GM12864 (cell line): ENCODE measurements at regions not wholly inside any gene's neighbourhood (a gene's known extent, or its start where the extent isn't known, plus 50 kb on each side); places are given as distances from the start of the nearest gene placed in this dataset.

ENCODE experiments used
- DNase-seq: peaks from one replicate; pipeline ENCODE4 v3.0.0-alpha.2; 2011; ENCODE audit warnings: low read depth
- H3K4me3 ChIP-seq: 2 replicates; pipeline ENCODE4 v1.5.1; 2011; ENCODE audit warnings: mild to moderate bottlenecking, low read depth, low read length, control low read depth
- CTCF ChIP-seq: IDR thresholded peaks from 2 replicates; pipeline ENCODE4 v1.5.1; 2011; ENCODE audit warnings: low read depth, mild to moderate bottlenecking, moderate library complexity, low read length, control low read depth, inconsistent platforms; ENCODE audit errors: missing control alignments

GRCh38 chr2:11932962-11933361, 186.5 kb downstream of the LPIN1 start:
- no peak for TF ChIP-seq CTCF
- H3K4me3 ChIP-seq, result no peak overlapping the region
- DNase-seq, result no peak

- peak; percentile 54 for DNase-seq
- no peak overlapping the region for H3K4me3 ChIP-seq
- TF ChIP-seq CTCF, result no peak
Observed at GRCh38 chr2:11933854-11934253, 187.4 kb downstream of the LPIN1 start.

GRCh38 chr2:11936761-11937160, 190.3 kb downstream of the LPIN1 start:
- no peak overlapping the region for H3K4me3 ChIP-seq
- no peak for DNase-seq
- TF ChIP-seq CTCF, result no peak

GRCh38 chr2:11938196-11938595, 191.8 kb downstream of the LPIN1 start:
- TF ChIP-seq CTCF, result no peak
- no peak overlapping the region for H3K4me3 ChIP-seq
- no peak for DNase-seq

- no peak overlapping the region for H3K4me3 ChIP-seq
- no peak for DNase-seq
- TF ChIP-seq CTCF, result no peak
Observed at GRCh38 chr2:11939523-11939922, 193.1 kb downstream of the LPIN1 start.

- DNase-seq, result no peak
- no peak overlapping the region for H3K4me3 ChIP-seq
- TF ChIP-seq CTCF, result no peak
Observed at GRCh38 chr2:11940121-11940743, 193.8 kb downstream of the LPIN1 start.

- DNase-seq, result no peak
- H3K4me3 ChIP-seq, result no peak overlapping the region
- TF ChIP-seq CTCF, result no peak
Observed at GRCh38 chr2:11940799-11941198, 194.4 kb downstream of the LPIN1 start.
